ENCODE measurements at regions not wholly inside any gene's neighbourhood (a gene's known extent, or its start where the extent isn't known, plus 50 kb on each side); places are given as distances from the start of the nearest gene placed in this dataset.

- TF ChIP-seq CTCF (IDR thresholded peaks at IDR 0.05; ENCODE audit: low read depth, low read length) = no peak
- DNase-seq (ENCODE audit: extremely low read depth, low read depth) = no peak
Measured at GRCh38 chr4:163808011-163808410, 313.5 kb downstream of the TMA16 start.

- TF ChIP-seq CTCF (IDR thresholded peaks at IDR 0.05; ENCODE audit: low read depth, low read length) = no peak
- no peak for DNase-seq (ENCODE audit: extremely low read depth, low read depth)
Measured at GRCh38 chr4:163810755-163811154, 316.3 kb downstream of the TMA16 start.

- no peak for TF ChIP-seq CTCF (IDR thresholded peaks at IDR 0.05; ENCODE audit: low read depth, low read length)
- DNase-seq (ENCODE audit: extremely low read depth, low read depth) = no peak
Measured at GRCh38 chr4:163815776-163816175, 321.3 kb downstream of the TMA16 start.

- DNase-seq (ENCODE audit: extremely low read depth, low read depth) = no peak
- TF ChIP-seq CTCF (IDR thresholded peaks at IDR 0.05; ENCODE audit: low read depth, low read length) = no peak
Measured at GRCh38 chr4:163816494-163816893, 322.0 kb downstream of the TMA16 start.

GRCh38 chr4:163818673-163819072, 324.2 kb downstream of the TMA16 start:
- TF ChIP-seq CTCF (IDR thresholded peaks at IDR 0.05; ENCODE audit: low read depth, low read length) = no peak

GRCh38 chr4:163833669-163834068, 339.2 kb downstream of the TMA16 start:
- TF ChIP-seq CTCF (IDR thresholded peaks at IDR 0.05; ENCODE audit: low read depth, low read length) = no peak

More at GRCh38 chr4:163818673-163819072, 324.2 kb downstream of the TMA16 start:
- DNase-seq (ENCODE audit: extremely low read depth, low read depth) = no peak

GRCh38 chr4:163846008-163846407, 351.5 kb downstream of the TMA16 start:
- DNase-seq (ENCODE audit: extremely low read depth, low read depth) = no peak
- TF ChIP-seq CTCF (IDR thresholded peaks at IDR 0.05; ENCODE audit: low read depth, low read length) = no peak

More at GRCh38 chr4:163833669-163834068, 339.2 kb downstream of the TMA16 start:
- DNase-seq (ENCODE audit: extremely low read depth, low read depth) = no peak

Measured in AG09319 (cell line).